ENCODE measurements at regions not wholly inside any gene's neighbourhood (a gene's known extent, or its start where the extent isn't known, plus 50 kb on each side); places are given as distances from the start of the nearest gene placed in this dataset.

DNA sequence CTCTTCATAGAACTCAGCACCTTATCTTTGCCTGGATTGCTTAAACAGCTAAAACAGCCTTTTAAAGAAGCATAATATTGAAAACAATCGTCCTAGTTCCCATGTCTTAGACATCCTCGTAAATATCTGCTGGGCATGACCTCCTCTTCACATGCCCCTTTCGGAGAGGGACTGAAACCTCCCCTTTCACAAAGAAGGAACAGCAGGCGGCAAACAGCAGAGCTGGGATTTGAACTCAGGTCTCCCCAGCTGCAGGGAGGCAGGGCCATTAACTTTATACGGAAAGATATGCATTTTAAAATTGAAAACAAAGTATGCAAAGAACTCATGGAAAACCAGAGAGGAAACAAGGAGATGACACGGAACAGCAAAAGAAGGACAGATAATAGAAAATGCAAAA is 249.9 kb downstream of the FOXL1 start:
- no peak for TF ChIP-seq POLR2AphosphoS5 (IDR thresholded peaks at IDR 0.05; ENCODE audit: low read depth, low read length)
- TF ChIP-seq, protein P1, sequence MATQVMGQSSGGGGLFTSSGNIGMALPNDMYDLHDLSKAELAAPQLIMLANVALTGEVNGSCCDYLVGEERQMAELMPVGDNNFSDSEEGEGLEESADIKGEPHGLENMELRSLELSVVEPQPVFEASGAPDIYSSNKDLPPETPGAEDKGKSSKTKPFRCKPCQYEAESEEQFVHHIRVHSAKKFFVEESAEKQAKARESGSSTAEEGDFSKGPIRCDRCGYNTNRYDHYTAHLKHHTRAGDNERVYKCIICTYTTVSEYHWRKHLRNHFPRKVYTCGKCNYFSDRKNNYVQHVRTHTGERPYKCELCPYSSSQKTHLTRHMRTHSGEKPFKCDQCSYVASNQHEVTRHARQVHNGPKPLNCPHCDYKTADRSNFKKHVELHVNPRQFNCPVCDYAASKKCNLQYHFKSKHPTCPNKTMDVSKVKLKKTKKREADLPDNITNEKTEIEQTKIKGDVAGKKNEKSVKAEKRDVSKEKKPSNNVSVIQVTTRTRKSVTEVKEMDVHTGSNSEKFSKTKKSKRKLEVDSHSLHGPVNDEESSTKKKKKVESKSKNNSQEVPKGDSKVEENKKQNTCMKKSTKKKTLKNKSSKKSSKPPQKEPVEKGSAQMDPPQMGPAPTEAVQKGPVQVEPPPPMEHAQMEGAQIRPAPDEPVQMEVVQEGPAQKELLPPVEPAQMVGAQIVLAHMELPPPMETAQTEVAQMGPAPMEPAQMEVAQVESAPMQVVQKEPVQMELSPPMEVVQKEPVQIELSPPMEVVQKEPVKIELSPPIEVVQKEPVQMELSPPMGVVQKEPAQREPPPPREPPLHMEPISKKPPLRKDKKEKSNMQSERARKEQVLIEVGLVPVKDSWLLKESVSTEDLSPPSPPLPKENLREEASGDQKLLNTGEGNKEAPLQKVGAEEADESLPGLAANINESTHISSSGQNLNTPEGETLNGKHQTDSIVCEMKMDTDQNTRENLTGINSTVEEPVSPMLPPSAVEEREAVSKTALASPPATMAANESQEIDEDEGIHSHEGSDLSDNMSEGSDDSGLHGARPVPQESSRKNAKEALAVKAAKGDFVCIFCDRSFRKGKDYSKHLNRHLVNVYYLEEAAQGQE (IDR thresholded peaks at IDR 0.05; ENCODE audit: insufficient read depth in 1 of 2, low read depth in 2 of 2, low read length in 2 of 2) = no peak
